NOMO-1 treated with DMSO at 0.1 percent for 48 hours (cell line): ENCODE measurements at regions not wholly inside any gene's neighbourhood (a gene's known extent, or its start where the extent isn't known, plus 50 kb on each side); places are given as distances from the start of the nearest gene placed in this dataset.
"Not testable (repeated sequence)": the region's sequence is repeated elsewhere in the genome, so short reads cannot be mapped to it uniquely, and the experiment has no call there.

Experiments
- DNase-seq: peaks from one replicate; lab custom pipeline; 2025; ENCODE audit not compliant: unreplicated experiment; lab: John Stamatoyannopoulos, UW

GRCh38 chr14:52124791-52125684 is 56.2 kb upstream of the NID2 start:
- DNase-seq = no peak

DNA sequence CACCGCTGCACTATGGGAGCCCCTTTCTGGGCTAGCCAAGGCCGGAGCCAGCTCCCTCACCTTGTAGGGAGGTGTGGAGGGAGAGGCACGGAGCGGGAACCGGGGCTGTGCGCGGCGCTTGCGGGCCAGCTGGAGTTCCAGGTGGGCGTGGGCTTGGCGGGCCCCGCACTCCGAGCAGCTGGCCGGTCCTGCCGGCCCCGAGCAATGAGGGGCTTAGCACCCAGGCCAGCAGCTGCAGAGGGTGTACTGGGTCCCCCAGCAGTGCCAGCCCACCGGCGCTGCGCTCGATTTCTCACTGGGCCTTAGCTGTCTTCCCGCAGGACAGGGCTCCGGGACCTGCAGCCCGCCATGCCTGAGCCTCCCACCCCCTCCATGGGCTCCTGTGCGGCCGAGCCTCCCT is 53.3 kb upstream of the NID2 start:
- not testable (repeated sequence) for DNase-seq

GRCh38 chr14:52121441-52121840 is 52.6 kb upstream of the NID2 start:
- no peak for DNase-seq

GRCh38 chr14:52119030-52119429 is 50.2 kb upstream of the NID2 start:
- DNase-seq = no peak
